CD4-positive, alpha-beta memory T cell (primary cell): ENCODE measurements at regions not wholly inside any gene's neighbourhood (a gene's known extent, or its start where the extent isn't known, plus 50 kb on each side); places are given as distances from the start of the nearest gene placed in this dataset.

Experiments used
- CTCF ChIA-PET: fragments of 350-600 bp; sonication (Branson Sonifier 250); formaldehyde crosslinking; loops from one replicate; lab custom pipeline; 2021; ENCODE audit warnings: inconsistent platforms; ENCODE audit not compliant: partially characterized antibody; lab: Charles Lee
- POLR2A ChIA-PET: fragments of 350-600 bp; sonication (Branson Sonifier 250); formaldehyde crosslinking; loops from one replicate; lab custom pipeline; 2021; ENCODE audit not compliant: partially characterized antibody; lab: Charles Lee
- DNase-seq, 5 donors: peaks; one replicate each; pipeline versions ENCODE4 v3.0.0 to v3.0.0-alpha.2; 2020 to 2022; ENCODE audit warnings: mixed read lengths in 1 of 5
- H3K27ac ChIP-seq: one replicate; pipeline ENCODE4 v1.7.0; 2013; ENCODE audit warnings: low read depth, low read length
- H3K27me3 ChIP-seq: 2 replicates; pipeline ENCODE4 v1.7.0; 2013; ENCODE audit warnings: mild to moderate bottlenecking, low read length, moderate library complexity; ENCODE audit not compliant: insufficient read depth
- H3K36me3 ChIP-seq: 2 replicates; pipeline ENCODE4 v1.7.0; 2013; ENCODE audit warnings: mild to moderate bottlenecking, low read length, moderate library complexity; ENCODE audit not compliant: insufficient read depth
- H3K4me1 ChIP-seq: 2 replicates; pipeline ENCODE4 v1.7.0; 2013; ENCODE audit warnings: mild to moderate bottlenecking, low read length, moderate library complexity; ENCODE audit not compliant: insufficient read depth
- H3K4me3 ChIP-seq, 2 donors: one replicate each; pipeline ENCODE4 v1.7.0; 2013; ENCODE audit warnings: low read length in 2 of 2, mild to moderate bottlenecking in 1 of 2
- H3K9me3 ChIP-seq, 2 donors: one replicate each; pipeline ENCODE4 v1.7.0; 2013; ENCODE audit warnings: low read length in 2 of 2, control low read depth in 1 of 2; ENCODE audit not compliant: control insufficient read depth in 1 of 2
- H3K27ac Mint-ChIP-seq, 7 donors: one replicate each; pipeline ENCODE4 v1.8.0; 2020 to 2021; ENCODE audit warnings: mixed read lengths in 7 of 7, mild to moderate bottlenecking in 6 of 7, inconsistent platforms in 3 of 7, moderate library complexity in 3 of 7
- H3K27me3 Mint-ChIP-seq, 2 donors: one replicate each; pipeline ENCODE4 v1.8.0; 2020 to 2021; ENCODE audit warnings: mixed read lengths in 2 of 2
- H3K36me3 Mint-ChIP-seq, 2 donors: one replicate each; pipeline ENCODE4 v1.8.0; 2020 to 2021; ENCODE audit warnings: mixed read lengths in 2 of 2, inconsistent platforms in 1 of 2, mild to moderate bottlenecking in 1 of 2
- H3K4me1 Mint-ChIP-seq, 4 donors: one replicate each; pipeline ENCODE4 v1.8.0; 2020 to 2021; ENCODE audit warnings: mixed read lengths in 4 of 4, mild to moderate bottlenecking in 1 of 4
- H3K4me3 Mint-ChIP-seq, 8 donors: one replicate each; pipeline ENCODE4 v1.8.0; 2020 to 2021; ENCODE audit warnings: mixed read lengths in 8 of 8, mild to moderate bottlenecking in 7 of 8, moderate library complexity in 6 of 8, inconsistent platforms in 3 of 8
- H3K9me3 Mint-ChIP-seq, 8 donors: one replicate each; pipeline ENCODE4 v1.8.0; 2020 to 2021; ENCODE audit warnings: mixed read lengths in 8 of 8, mild to moderate bottlenecking in 5 of 8, inconsistent platforms in 3 of 8, moderate library complexity in 1 of 8
- intact Hi-C: fragments of 100-400 bp; cut with micrococcal nuclease; formaldehyde crosslinking; loops from one replicate; pipeline ENCODE4 v1.15.1; 2023

DNA sequence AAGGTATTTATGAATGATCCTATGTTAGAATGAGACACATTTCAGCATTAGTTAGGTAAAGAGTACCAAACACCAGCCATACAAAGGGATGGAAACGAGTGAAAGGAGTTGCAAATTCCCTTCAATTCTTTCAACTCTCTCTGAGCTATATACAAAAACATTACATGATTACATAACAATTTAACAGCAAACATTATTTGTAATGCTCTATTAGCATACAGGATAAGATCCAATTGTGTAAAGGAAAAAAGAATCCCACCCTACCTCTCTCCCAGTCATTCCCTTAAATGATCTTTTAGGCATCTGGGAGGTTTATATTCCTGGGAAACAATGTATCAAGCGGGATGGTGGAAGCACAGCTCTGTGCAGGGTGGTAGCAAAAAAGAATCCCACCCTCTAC, 117.9 kb downstream of the RHOU start:
- DNase-seq = no peak

DNA sequence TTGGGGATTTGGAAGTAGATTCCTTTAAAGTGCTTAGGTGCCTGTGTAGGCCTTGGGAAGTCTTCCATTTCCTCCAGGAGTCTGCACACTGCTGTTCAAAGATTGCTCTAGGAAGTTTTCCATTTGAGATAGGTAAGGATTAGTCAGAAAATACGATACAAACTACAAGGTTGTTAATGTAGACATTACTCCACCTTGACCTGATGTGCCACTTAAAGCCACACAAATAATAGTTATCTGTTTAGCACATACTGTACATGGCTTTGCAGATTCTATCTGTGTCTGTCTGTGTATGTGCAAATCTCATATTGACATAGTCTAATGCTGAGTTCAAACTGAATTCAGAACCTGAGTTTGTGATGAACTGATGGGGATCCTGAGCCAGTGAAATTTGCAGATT, 118.4 kb downstream of the RHOU start:
- H3K4me1 Mint-ChIP-seq = no peaks in the 10 kb centered on the region
- ChIA-PET POLR2A (no interaction called here), CTCF (no interaction called here)
- Histone ChIP-seq H3K27me3 (no peaks in the 10 kb centered on the region), H3K9me3 (no peaks in the 10 kb centered on the region), H3K4me1 (no peaks in the 10 kb centered on the region), H3K4me3 (no peak overlapping the region), H3K36me3 (no peaks in the 10 kb centered on the region), H3K27ac (no peak overlapping the region)
- H3K4me3 Mint-ChIP-seq = no peak overlapping the region
- DNase-seq = no peak
- no peak overlapping the region for H3K27ac Mint-ChIP-seq
- H3K27me3 Mint-ChIP-seq = no peaks in the 10 kb centered on the region
- peaks cover 0 to 3% (median 0%) of the 10 kb centered on the region in 8 donors for H3K9me3 Mint-ChIP-seq
- intact Hi-C loops = no loop called here
- H3K36me3 Mint-ChIP-seq = no peaks in the 10 kb centered on the region

More for the DNA sequence above, 117.9 kb downstream of the RHOU start:
- intact Hi-C loops = no loop called here
- CTCF ChIA-PET = no interaction called here
- H3K4me3 ChIP-seq = no peak overlapping the region
- no peak overlapping the region for H3K27ac ChIP-seq
- Mint-ChIP-seq H3K4me3 (no peak overlapping the region), H3K27me3 (no peaks in the 10 kb centered on the region), H3K9me3 (peaks cover 0 to 3% (median 0%) of the 10 kb centered on the region in 8 donors), H3K4me1 (no peaks in the 10 kb centered on the region), H3K36me3 (no peaks in the 10 kb centered on the region), H3K27ac (no peak overlapping the region)
- H3K27me3 ChIP-seq = no peaks in the 10 kb centered on the region
- H3K4me1 ChIP-seq = no peaks in the 10 kb centered on the region
- POLR2A ChIA-PET = no interaction called here
- H3K9me3 ChIP-seq = no peaks in the 10 kb centered on the region
- no peaks in the 10 kb centered on the region for H3K36me3 ChIP-seq

DNA sequence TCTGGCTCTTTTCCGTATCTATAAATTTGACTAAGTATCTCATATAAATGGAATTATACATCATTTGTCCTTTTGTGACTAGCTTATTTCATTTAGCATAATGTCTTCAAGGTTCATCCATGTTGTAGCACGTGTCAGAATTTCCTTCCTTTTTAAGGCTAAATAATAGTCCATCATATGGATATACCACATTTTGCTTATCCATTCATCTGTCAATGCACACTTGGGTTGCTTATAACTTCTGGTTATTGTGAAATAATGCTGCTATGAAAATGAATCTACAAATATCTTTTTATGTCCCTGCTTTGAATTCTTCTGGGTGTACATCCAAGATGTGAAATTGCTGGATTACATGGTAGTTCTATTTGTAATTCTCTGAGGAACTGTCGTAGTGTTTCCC, 119.6 kb downstream of the RHOU start:
- H3K27ac Mint-ChIP-seq = no peak overlapping the region
- no peak overlapping the region for H3K4me3 Mint-ChIP-seq
- H3K36me3 Mint-ChIP-seq = no peaks in the 10 kb centered on the region
- no peaks in the 10 kb centered on the region for H3K36me3 ChIP-seq
- peaks cover 2 to 3% of the 10 kb centered on the region in 2 donors for H3K27me3 Mint-ChIP-seq
- no peaks in the 10 kb centered on the region for H3K4me1 ChIP-seq
- no peak for DNase-seq
- no peaks in the 10 kb centered on the region for H3K9me3 ChIP-seq
- no peak overlapping the region for H3K27ac ChIP-seq
- POLR2A ChIA-PET = no interaction called here
- no peaks in the 10 kb centered on the region for H3K27me3 ChIP-seq
- H3K4me1 Mint-ChIP-seq = peaks cover 0 to 4% (median 0%) of the 10 kb centered on the region in 4 donors
- intact Hi-C loops = no loop called here
- CTCF ChIA-PET = no interaction called here
- no peak overlapping the region for H3K4me3 ChIP-seq
- H3K9me3 Mint-ChIP-seq = peaks cover 0 to 3% (median 0%) of the 10 kb centered on the region in 8 donors

DNA sequence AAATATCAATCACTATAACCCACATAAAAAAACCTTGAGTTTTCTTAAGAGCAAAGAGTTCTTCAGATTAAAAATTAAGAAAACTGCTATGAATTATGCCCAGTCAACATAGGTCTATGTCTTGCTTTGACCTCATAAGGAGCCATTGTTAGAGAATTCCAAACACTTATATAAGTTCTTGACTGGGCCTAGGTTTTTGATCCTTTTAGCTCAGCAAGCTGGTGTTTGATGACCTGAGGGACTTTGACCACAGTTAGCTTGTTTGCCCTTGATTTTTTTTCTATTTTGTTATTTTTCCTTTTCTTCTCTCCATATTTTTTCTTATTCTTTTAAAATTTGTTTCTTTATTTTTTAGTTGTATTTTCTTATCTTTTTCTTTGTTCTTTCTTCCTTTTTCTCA, 122.3 kb downstream of the RHOU start:
- no peaks in the 10 kb centered on the region for H3K9me3 ChIP-seq
- peaks cover 0 to 3% (median 0%) of the 10 kb centered on the region in 8 donors for H3K9me3 Mint-ChIP-seq
- H3K36me3 Mint-ChIP-seq = no peaks in the 10 kb centered on the region
- no peak for DNase-seq
- H3K36me3 ChIP-seq = no peaks in the 10 kb centered on the region
- H3K27me3 Mint-ChIP-seq = peaks cover 2 to 3% of the 10 kb centered on the region in 2 donors
- no peak overlapping the region for H3K27ac ChIP-seq
- H3K27ac Mint-ChIP-seq = no peak overlapping the region
- H3K4me1 Mint-ChIP-seq = peaks cover 0 to 10% (median 5%) of the 10 kb centered on the region in 4 donors
- intact Hi-C loops = no loop called here
- POLR2A ChIA-PET = no interaction called here
- H3K4me1 ChIP-seq = no peaks in the 10 kb centered on the region
- H3K4me3 ChIP-seq = no peak overlapping the region
- H3K27me3 ChIP-seq = no peaks in the 10 kb centered on the region
- no peak overlapping the region for H3K4me3 Mint-ChIP-seq
- CTCF ChIA-PET = interaction anchor here (1.0 kb wide), 1 partner anchor 13 kb away, joined by 3 read pairs; no protein-coding TSS in a partner anchor

DNA sequence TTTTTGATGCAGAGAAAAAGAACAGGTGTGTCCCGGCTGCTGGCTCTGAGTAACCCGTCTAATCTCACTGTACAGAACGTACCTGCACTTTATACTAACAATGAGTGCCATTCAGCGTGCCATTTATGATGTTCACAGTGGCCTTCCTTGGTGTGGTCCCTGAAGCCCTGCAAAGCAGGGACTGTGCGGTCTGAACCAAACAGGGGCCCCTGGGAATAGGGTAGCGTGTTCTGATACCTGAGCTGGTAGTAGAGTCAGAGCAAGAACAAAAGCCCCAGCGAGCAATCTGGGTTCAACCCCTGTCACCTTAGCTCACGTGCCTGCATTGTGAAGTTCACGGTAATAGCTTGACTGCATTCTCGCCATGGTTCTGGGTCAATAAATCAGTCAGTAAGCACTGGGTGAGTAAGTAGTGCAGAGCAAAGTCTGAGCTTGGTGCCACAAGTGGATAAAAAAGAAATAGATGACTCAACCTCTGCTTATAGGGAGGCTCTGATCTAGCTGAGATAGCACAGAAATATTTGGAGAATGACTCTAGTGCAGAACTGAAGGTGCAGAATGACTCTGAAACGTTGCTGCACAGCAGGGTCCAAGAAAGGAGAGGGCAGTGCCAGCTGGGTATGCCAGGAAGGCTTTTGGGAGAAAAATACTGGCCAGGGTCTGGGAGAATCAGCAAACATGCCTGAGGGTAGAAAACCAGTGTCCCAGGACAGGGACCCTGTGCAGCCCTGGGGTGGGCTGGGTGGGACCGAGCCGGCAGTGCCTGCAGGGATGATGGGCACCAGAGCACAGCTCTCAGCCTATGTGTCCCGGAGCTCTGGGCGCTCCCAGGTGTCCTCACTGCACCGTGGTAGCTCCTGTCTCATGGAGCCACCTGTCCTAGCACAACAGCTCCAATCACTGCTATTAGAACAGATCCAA, 125.9 kb downstream of the RHOU start:
- Histone ChIP-seq H3K27ac (no peak overlapping the region), H3K9me3 (no peaks in the 10 kb centered on the region), H3K4me3 (no peak overlapping the region), H3K27me3 (no peaks in the 10 kb centered on the region), H3K4me1 (peaks cover 17% of the 10 kb centered on the region), H3K36me3 (no peaks in the 10 kb centered on the region)
- CTCF ChIA-PET = interaction anchor here (1.1 kb wide), 1 partner anchor 366 kb away, joined by 3 read pairs; no protein-coding TSS in a partner anchor
- Mint-ChIP-seq H3K27me3 (peaks cover 2 to 3% of the 10 kb centered on the region in 2 donors), H3K36me3 (no peaks in the 10 kb centered on the region), H3K4me3 (peak overlapping the region in 2 of 8 donors; percentile 7 to 11), H3K4me1 (peaks cover 15 to 30% (median 20%) of the 10 kb centered on the region in 4 donors), H3K27ac (peak overlapping the region in 2 of 7 donors; percentile 50 to 86), H3K9me3 (no peaks in the 10 kb centered on the region)
- POLR2A ChIA-PET = interaction anchor here (0.5 kb wide), 1 partner anchor 34 kb away, joined by 3 read pairs; no protein-coding TSS in a partner anchor
- no peak for DNase-seq
- intact Hi-C loops = no loop called here

DNA sequence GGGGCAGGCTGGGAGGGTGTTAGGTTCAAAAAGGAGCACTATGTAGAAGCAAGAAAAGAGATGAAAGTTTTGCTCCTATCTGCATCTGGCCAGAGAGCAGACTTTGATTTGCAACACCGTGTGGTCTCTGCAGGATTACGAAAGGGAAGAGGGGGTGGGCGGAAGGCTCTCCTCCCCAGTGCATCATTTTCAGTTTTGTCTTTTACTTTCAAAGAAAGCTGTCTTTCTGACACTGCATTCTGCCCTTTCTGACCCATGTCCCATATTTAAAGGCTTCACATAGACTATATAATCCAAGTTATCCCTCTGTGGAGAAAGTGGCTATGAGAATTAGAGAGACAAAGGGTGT, 126.5 kb downstream of the RHOU start:
- Mint-ChIP-seq H3K27ac (peak overlapping the region in 1 of 7 donors; percentile 62), H3K4me1 (peaks cover 15 to 30% (median 21%) of the 10 kb centered on the region in 4 donors), H3K9me3 (no peaks in the 10 kb centered on the region), H3K27me3 (peaks cover 2 to 3% of the 10 kb centered on the region in 2 donors), H3K36me3 (no peaks in the 10 kb centered on the region), H3K4me3 (peak overlapping the region in 1 of 8 donors; percentile 7)
- Histone ChIP-seq H3K36me3 (no peaks in the 10 kb centered on the region), H3K27ac (no peak overlapping the region), H3K4me1 (peaks cover 17% of the 10 kb centered on the region), H3K9me3 (no peaks in the 10 kb centered on the region), H3K27me3 (no peaks in the 10 kb centered on the region), H3K4me3 (no peak overlapping the region)
- DNase-seq = no peak
- CTCF ChIA-PET = interaction anchor here (1.1 kb wide), 1 partner anchor 366 kb away, joined by 3 read pairs; no protein-coding TSS in a partner anchor
- POLR2A ChIA-PET = no interaction called here
- intact Hi-C loops = no loop called here
